Fibroblast of lung (primary cell): ENCODE measurements at regions not wholly inside any gene's neighbourhood (a gene's known extent, or its start where the extent isn't known, plus 50 kb on each side); places are given as distances from the start of the nearest gene placed in this dataset.

Experiments used
- DNase-seq, 2 donors: peaks; one replicate each; pipeline versions ENCODE4 v3.0.0 to v3.0.0-alpha.2; 2010; ENCODE audit warnings: low read depth in 2 of 2
- H2AFZ ChIP-seq: 2 replicates; pipeline ENCODE4 v1.5.1; 2012; ENCODE audit warnings: low read length, control low read depth, inconsistent platforms
- H3K27ac ChIP-seq: 2 replicates; pipeline ENCODE4 v1.5.1; 2011; ENCODE audit warnings: low read length, control low read depth; ENCODE audit not compliant: insufficient read depth
- H3K27me3 ChIP-seq: 2 replicates; pipeline ENCODE4 v1.5.1; 2011; ENCODE audit warnings: mild to moderate bottlenecking, low read length; ENCODE audit not compliant: control insufficient read depth, insufficient read depth
- H3K36me3 ChIP-seq: 2 replicates; pipeline ENCODE4 v1.5.1; 2011; ENCODE audit warnings: low read length; ENCODE audit not compliant: control insufficient read depth, insufficient read depth
- H3K4me1 ChIP-seq: 2 replicates; pipeline ENCODE4 v1.5.1; 2011; ENCODE audit warnings: low read length; ENCODE audit not compliant: control insufficient read depth, insufficient read depth; ENCODE audit errors: extremely low read depth
- H3K4me2 ChIP-seq: 2 replicates; pipeline ENCODE4 v1.5.1; 2011; ENCODE audit warnings: low read length, control low read depth; ENCODE audit not compliant: insufficient read depth; ENCODE audit errors: extremely low read depth
- H3K4me3 ChIP-seq, 4 experiments: fragments of 200-600 bp in 1 of 4; sonication (generic) in 1 of 4; replicated peaks in 1 of 4; 2 replicates each; pipeline ENCODE4 v1.5.1; 2011 to 2016; ENCODE audit warnings: low read length in 4 of 4, low read depth in 3 of 4, mild to moderate bottlenecking in 3 of 4, control low read depth in 2 of 4, inconsistent platforms in 1 of 4, mixed read lengths in 1 of 4; ENCODE audit not compliant: insufficient read depth in 1 of 4; ENCODE audit errors: control extremely low read depth in 1 of 4
- H3K79me2 ChIP-seq: 2 replicates; pipeline ENCODE4 v1.5.1; 2012; ENCODE audit warnings: mild to moderate bottlenecking, low read length, inconsistent platforms; ENCODE audit not compliant: control insufficient read depth, insufficient read depth
- H3K9ac ChIP-seq: 2 replicates; pipeline ENCODE4 v1.5.1; 2011; ENCODE audit warnings: mild to moderate bottlenecking, low read length, control low read depth; ENCODE audit not compliant: insufficient read depth
- H3K9me3 ChIP-seq: 2 replicates; pipeline ENCODE4 v1.5.1; 2012; ENCODE audit warnings: low read depth, low read length; ENCODE audit not compliant: control insufficient read depth, insufficient read depth
- H4K20me1 ChIP-seq: 2 replicates; pipeline ENCODE4 v1.5.1; 2011; ENCODE audit warnings: low read length; ENCODE audit not compliant: control insufficient read depth, insufficient read depth; ENCODE audit errors: extremely low read depth
- EZH2 ChIP-seq: IDR thresholded peaks from 2 replicates; pipeline ENCODE4 v1.5.1; 2012; ENCODE audit warnings: low read length, control low read depth, mild to moderate bottlenecking; ENCODE audit errors: missing control alignments
- TF ChIP-seq, protein P1 (sequence below), 2 donors: IDR thresholded peaks in 1 of 2; conservative IDR thresholded peaks in 1 of 2; 1 replicate in 1 of 2; 2 replicates in 1 of 2; pipeline ENCODE4 v1.5.1; 2011 to 2012; ENCODE audit warnings: low read length in 2 of 2, control low read depth in 1 of 2, inconsistent platforms in 1 of 2, low read depth in 1 of 2, mild to moderate bottlenecking in 1 of 2

DNA sequence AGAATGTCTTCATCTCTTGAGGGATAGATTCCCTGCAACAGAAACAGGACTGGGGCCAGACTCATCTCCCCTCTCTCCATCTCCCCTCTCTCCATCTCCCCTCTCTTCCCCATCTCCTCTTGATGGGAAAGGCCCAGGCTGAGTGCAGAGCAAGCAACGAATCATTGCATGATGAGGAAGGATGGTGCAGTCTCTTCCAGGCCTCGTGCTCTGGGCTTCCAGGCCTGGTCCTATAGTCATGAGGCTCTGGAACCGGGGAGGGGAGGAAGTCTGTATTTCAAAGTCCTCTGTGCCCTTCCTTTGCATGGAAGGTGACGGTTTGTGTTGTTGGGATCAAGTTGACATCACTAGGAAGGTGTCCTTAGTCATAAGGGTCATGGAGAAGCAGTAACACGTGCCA, 115.6 kb upstream of the NEDD4L start:
- Histone ChIP-seq H3K4me1 (peaks cover 8% of the 10 kb centered on the region), H3K36me3 (no peaks in the 10 kb centered on the region), H3K27ac (no peak overlapping the region), H3K9me3 (no peaks in the 10 kb centered on the region), H3K4me2 (no peak overlapping the region), H2AFZ (no peak overlapping the region), H3K9ac (no peak overlapping the region), H3K27me3 (no peaks in the 10 kb centered on the region), H4K20me1 (no peaks in the 10 kb centered on the region), H3K4me3 (no peak overlapping the region), H3K79me2 (no peaks in the 10 kb centered on the region)
- no peak for DNase-seq
- TF ChIP-seq EZH2, result no peak
- TF ChIP-seq, protein P1, sequence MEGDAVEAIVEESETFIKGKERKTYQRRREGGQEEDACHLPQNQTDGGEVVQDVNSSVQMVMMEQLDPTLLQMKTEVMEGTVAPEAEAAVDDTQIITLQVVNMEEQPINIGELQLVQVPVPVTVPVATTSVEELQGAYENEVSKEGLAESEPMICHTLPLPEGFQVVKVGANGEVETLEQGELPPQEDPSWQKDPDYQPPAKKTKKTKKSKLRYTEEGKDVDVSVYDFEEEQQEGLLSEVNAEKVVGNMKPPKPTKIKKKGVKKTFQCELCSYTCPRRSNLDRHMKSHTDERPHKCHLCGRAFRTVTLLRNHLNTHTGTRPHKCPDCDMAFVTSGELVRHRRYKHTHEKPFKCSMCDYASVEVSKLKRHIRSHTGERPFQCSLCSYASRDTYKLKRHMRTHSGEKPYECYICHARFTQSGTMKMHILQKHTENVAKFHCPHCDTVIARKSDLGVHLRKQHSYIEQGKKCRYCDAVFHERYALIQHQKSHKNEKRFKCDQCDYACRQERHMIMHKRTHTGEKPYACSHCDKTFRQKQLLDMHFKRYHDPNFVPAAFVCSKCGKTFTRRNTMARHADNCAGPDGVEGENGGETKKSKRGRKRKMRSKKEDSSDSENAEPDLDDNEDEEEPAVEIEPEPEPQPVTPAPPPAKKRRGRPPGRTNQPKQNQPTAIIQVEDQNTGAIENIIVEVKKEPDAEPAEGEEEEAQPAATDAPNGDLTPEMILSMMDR (conservative IDR thresholded peaks at IDR 0.05 in 1 of 2, IDR thresholded peaks at IDR 0.05 in 1 of 2; ENCODE audit: low read depth in 1 of 2, low read length in 2 of 2), result no peak

GRCh38 chr18:57927511-57927910, 116.5 kb upstream of the NEDD4L start:
- H3K9me3 ChIP-seq, result no peaks in the 10 kb centered on the region
- H3K9ac ChIP-seq, result no peak overlapping the region
- no peak overlapping the region for H3K27ac ChIP-seq
- TF ChIP-seq, protein P1 (conservative IDR thresholded peaks at IDR 0.05 in 1 of 2, IDR thresholded peaks at IDR 0.05 in 1 of 2; ENCODE audit: low read depth in 1 of 2, low read length in 2 of 2), result no peak
- no peak for TF ChIP-seq EZH2
- no peak overlapping the region for H2AFZ ChIP-seq
- H3K36me3 ChIP-seq, result no peaks in the 10 kb centered on the region
- H3K4me2 ChIP-seq, result no peak overlapping the region
- H3K27me3 ChIP-seq, result no peaks in the 10 kb centered on the region
- no peaks in the 10 kb centered on the region for H4K20me1 ChIP-seq
- peaks cover 8% of the 10 kb centered on the region for H3K4me1 ChIP-seq
- DNase-seq, result no peak
- no peak overlapping the region for H3K4me3 ChIP-seq
- no peaks in the 10 kb centered on the region for H3K79me2 ChIP-seq

- H3K79me2 ChIP-seq, result no peaks in the 10 kb centered on the region
- H3K36me3 ChIP-seq, result no peaks in the 10 kb centered on the region
- peak; percentile 42 to 75 for DNase-seq
- no peak overlapping the region for H3K9ac ChIP-seq
- H3K27ac ChIP-seq, result peak overlapping the region; percentile 13
- H3K4me2 ChIP-seq, result peak overlapping the region; percentile 50
- no peaks in the 10 kb centered on the region for H3K27me3 ChIP-seq
- H2AFZ ChIP-seq, result no peak overlapping the region
- peaks cover 8% of the 10 kb centered on the region for H3K4me1 ChIP-seq
- no peak overlapping the region for H3K4me3 ChIP-seq
- H3K9me3 ChIP-seq, result no peaks in the 10 kb centered on the region
- TF ChIP-seq EZH2, result no peak
- TF ChIP-seq, protein P1 (conservative IDR thresholded peaks at IDR 0.05 in 1 of 2, IDR thresholded peaks at IDR 0.05 in 1 of 2; ENCODE audit: low read depth in 1 of 2, low read length in 2 of 2), result no peak
- no peaks in the 10 kb centered on the region for H4K20me1 ChIP-seq
These were observed 118.3 kb upstream of the NEDD4L start for GRCh38 chr18:57925706-57926105.
